CMK (cell line): ENCODE measurements at regions not wholly inside any gene's neighbourhood (a gene's known extent, or its start where the extent isn't known, plus 50 kb on each side); places are given as distances from the start of the nearest gene placed in this dataset.
"Not testable (repeated sequence)": the region's sequence is repeated elsewhere in the genome, so short reads cannot be mapped to it uniquely, and the experiment has no call there.

Experiments
- DNase-seq: peaks from one replicate; pipeline ENCODE4 v3.0.0-alpha.2; 2010; ENCODE audit warnings: low read depth

DNA sequence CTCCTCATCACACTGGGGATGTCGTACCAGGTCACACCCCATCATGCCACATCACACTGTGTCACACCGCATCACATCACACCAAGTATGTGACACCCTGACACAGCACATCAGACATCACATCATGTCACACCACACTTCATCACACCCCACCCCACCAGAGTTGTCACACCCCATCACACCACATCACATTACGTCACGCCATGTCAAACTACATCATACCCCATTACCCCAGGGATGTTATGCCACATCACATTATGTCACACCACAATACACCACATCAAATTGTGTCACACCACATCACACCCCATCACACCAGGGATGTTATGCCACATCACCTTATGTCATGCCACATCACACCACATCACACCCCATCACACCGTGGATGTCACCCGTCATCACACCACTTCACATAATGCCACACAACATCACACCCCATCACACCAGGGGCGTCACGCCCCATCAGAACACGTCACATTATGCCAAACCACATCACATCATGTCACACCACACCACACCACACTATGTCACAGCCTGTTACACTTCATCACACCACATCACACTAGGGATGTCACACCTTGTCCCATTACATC lies 133.6 kb downstream of the TMEM121 start:
- DNase-seq: no peak

DNA sequence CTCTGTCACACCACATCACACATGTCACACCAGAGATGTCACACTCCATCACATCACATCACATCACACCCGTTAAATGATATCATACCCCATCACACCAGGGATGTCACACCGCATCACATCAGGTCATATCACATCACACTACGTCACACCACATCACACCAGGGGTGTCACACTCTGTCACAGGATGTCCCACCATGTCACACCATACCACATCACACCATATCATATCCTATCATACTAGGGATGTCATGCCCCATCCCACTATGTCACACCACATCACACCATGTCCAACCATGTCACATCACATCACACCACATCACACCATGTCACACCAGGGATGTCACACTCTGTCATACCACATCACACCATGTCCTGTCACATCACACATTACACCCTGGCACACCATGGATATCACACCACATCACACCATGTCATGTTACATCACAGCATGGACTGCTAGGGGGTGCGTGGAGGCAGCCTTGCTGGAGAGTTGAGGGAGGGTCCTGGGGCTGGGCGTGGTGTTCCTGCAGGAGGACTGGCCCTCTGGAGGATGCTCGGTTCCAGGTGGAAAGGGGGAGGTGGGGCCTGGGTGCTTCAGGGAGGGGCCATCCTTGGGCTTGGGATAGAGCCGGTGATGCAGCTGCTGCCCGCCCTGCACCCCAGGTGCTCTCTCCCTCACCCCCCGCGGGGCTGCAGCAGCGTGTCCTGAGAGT lies 134.6 kb downstream of the TMEM121 start:
- DNase-seq: no peak

GRCh38 chr14:105662043-105662442 lies 135.7 kb downstream of the TMEM121 start:
- DNase-seq: not testable (repeated sequence)

DNA sequence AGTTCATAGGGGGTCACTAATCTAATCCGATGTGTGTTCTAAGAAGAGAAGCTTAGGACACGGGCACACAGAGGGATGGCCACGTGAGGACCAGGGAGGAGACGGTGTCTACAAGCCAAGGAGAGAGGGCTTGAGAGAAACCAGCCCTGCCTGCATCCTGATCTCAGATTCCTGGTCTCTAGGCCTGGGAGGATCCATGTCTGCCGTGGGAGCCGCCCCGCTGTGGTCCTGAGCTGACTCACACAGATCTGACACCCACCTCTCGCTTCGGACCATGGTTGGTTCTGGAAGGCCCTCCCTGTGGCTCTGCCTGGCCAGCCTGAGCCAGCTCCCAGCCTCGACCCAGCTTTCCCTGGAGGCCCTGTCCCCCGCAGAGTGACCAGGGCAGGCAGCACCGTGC lies 136.2 kb downstream of the TMEM121 start:
- not testable (repeated sequence) for DNase-seq

DNA sequence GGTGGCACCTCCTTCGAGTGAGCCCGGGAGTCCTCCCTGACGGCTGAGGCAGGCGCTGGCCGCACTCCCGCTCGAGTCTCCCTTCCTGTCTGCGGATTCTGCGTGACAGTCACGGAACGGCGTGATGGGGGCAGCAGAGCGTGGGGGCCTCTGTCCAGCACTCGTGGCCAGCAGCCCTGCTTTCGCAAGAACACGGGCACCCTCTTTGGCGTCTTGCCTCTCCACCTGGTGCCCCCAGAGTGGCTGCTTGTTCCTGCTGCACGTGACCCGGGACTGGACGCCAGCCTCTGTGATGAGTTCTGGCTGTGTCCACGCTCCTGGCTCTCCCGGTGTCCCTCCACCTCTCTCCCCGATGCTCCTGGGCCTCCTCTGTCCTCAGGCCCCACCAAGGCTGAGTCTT lies 136.9 kb downstream of the TMEM121 start:
- not testable (repeated sequence) for DNase-seq

GRCh38 chr14:105663818-105664596 lies 137.6 kb downstream of the TMEM121 start:
- not testable (repeated sequence) for DNase-seq

- DNase-seq: no peak
These were observed 138.3 kb downstream of the TMEM121 start for GRCh38 chr14:105664691-105665090.

DNA sequence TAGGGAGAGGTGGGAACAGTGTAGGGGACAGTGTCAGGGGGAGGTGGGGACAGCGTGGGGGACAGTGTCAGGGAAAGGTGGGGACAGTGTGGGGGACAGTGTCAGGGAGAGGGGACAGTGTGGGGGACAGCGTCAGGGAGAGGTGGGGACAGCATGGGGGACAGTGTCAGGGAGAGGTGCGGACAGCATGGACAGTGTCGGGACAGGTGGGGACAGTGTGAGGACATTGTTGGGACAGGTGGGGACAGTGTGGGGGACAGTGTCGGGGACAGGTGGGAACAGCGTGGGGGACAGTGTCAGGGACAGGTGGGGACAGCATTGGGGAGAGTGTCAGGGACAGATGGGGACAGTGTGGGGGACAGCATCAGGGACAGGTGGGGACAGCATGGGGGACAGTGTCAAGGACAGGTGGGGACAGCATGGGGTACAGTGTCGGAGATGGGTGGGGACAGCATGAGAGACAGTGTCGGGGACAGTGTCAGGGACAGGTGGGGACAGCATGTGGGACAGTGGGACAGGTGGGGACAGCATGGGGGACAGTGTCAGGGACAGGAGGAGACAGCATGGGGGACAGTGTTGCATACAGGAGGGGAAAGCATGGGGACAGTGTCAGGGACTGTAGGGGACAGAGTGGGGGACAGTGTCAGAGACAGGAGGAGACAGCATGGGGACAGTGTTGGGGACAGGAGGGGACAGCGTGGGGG lies 139.0 kb downstream of the TMEM121 start:
- no peak for DNase-seq

DNA sequence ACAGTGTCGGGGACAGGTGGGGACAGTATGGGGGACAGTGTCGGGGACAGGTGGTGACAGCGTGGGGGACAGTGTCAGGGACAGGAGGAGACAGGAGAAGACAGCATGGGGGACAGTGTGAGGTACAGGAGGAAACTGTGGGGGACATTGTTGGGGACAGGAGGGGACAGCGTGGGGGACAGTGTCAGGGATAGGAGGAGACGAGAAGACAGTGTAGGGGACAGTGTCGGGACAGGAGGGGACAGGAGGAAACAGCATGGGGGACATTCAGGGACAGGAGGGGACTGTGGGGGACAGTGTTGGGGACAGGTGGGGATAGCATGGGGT lies 139.5 kb downstream of the TMEM121 start:
- DNase-seq: no peak

GRCh38 chr14:105666420-105666819 lies 140.0 kb downstream of the TMEM121 start:
- DNase-seq: no peak

DNA sequence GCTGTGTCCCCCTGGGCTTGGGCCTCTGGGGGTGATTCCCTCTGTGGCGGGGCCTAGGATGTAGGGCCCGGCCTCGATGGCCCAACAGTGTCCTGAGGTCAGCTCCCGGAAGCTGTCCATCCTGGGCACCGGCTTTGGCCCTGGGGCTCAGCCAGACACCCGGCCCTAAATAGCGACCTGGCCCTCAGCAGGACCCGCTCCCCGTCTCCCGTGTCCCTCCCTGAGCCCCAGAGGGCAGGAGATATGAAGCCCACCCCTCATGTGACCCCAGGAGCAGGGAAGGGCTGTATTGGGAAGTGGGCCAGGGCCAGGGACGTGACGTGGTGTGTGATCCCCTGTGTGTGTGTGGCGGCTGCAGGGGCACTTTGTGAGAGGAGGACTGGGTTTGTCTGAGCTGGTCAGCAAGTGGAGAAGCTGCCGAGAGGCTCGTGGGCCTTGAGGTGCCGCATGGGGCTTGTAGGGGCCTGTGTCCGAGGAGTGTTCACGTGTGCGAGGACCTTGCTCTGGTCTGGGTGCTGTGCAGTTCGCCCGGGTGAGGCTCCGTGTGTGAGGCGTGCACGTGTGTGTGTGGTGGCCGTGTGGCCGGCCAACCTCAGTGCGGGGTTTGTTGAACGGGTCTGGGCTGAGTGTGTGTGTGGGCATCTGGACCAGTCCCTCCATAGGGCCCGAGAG lies 140.7 kb downstream of the TMEM121 start:
- not testable (repeated sequence) for DNase-seq

GRCh38 chr14:105667663-105668020 lies 141.3 kb downstream of the TMEM121 start:
- DNase-seq: not testable (repeated sequence)

- not testable (repeated sequence) for DNase-seq
These were observed 141.6 kb downstream of the TMEM121 start for GRCh38 chr14:105668021-105668420.

GRCh38 chr14:105668471-105669230 lies 142.3 kb downstream of the TMEM121 start:
- DNase-seq: not testable (repeated sequence)

DNA sequence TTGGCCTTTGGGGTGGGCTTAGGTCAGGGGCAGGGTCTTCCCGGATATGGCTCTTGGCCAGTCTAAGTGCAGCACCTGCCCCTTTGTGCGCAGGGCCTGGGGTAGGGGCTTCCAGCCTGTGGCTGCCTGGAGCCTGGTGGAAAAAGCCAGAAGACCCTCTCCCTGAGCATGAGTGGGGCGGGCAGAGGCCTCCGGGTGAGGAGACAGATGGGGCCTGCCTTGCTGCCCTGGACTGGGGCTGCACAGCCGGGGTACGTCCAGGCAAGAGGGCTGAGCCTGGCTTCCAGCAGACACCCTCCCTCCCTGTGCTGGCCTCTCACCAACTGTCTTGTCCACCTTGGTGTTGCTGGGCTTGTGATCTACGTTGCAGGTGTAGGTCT lies 142.8 kb downstream of the TMEM121 start:
- not testable (repeated sequence) for DNase-seq

GRCh38 chr14:105669646-105670045 lies 143.3 kb downstream of the TMEM121 start:
- not testable (repeated sequence) for DNase-seq

DNA sequence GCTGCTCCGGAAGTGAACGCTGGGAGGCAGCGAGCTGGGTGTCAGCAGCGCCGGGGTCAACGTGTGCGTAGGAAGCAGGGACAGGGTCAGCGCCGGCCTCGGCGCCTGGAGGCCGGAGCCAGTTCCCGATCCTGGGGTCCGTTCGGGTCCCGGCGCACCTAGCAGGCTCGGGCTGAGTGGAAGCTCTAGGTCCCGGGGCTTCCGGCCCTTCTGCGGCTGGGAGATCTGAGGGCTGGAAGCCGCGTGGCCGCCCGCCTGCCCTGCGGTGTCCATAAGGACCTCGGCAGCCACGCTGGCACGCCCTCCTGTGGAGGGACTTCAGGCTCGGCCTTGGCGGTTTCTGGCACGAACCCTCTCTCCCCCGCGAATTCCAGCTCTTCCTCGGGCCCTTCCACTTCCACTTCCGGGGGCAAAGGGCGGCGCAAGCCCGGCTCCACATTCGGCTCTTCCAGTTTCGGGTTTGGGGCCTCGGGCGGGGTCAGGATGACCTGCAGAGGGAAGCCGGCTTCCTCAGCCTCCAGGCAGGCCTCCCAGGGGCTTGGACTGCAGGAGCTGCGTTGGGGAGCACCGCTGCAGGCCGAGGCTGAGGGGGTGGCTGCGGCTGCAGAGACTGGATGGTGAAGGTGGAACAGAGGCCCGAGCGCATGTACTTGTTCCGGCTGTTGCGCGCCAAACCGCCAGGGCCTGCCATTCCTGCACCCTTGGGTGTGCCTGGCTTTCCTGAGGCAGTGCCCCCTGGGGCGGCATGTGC lies 146.2 kb downstream of the TMEM121 start:
- DNase-seq: not testable (repeated sequence)

GRCh38 chr14:105675433-105675832 lies 149.1 kb downstream of the TMEM121 start:
- not testable (repeated sequence) for DNase-seq

GRCh38 chr14:105675905-105676670 lies 149.7 kb downstream of the TMEM121 start:
- DNase-seq: not testable (repeated sequence)

GRCh38 chr14:105678057-105678456 lies 151.7 kb downstream of the TMEM121 start:
- not testable (repeated sequence) for DNase-seq
